Kidney capillary endothelial cell (primary cell): ENCODE measurements at regions not wholly inside any gene's neighbourhood (a gene's known extent, or its start where the extent isn't known, plus 50 kb on each side); places are given as distances from the start of the nearest gene placed in this dataset.

Source experiments
- DNase-seq: peaks from one replicate; pipeline ENCODE4 v3.0.0-alpha.2; 2018; ENCODE audit warnings: low spot score

GRCh38 chr4:23245203-23245832 is 552.6 kb downstream of the GBA3 start:
- DNase-seq: no peak

GRCh38 chr4:23242962-23243361 is 550.2 kb downstream of the GBA3 start:
- DNase-seq: no peak

DNA sequence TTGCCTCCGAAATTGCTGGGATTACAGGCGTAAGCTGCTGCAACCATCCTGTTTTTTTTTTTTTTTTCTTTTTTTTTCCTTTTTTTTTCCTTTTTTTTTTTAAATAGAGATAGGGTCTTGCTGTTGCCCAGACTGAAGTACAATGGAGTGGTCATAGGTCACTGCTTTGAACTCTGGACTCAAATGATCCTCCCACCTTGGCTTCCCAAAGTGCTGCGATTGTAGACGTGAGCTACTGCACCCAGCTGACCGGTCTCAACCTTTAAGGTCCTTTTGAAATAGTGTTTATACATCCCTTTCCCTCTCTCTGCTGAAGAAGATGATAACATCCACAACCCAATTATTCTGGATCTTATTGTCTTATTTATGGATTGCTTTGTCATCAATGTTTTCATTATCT is 548.7 kb downstream of the GBA3 start:
- DNase-seq: no peak

DNA sequence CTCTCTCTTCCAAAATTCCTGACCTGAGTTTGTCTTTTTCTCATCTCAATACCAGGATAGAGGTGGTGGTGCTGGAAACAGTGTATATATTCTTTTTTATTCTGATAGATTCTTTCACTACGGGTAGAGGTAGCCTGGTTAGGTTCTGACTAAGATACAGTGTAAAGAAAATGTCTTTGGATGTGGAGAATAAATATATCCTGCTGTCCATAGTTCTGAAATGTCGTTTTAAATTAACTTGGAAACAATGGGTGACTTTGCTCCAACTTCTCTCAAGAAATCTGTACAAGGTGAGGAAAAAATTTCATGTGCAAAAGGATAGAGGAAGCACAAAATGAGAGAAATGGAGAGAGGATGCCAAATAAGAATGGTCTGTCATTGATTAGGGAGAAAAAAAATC is 546.1 kb downstream of the GBA3 start:
- no peak for DNase-seq

- no peak for DNase-seq
Measured at GRCh38 chr4:23237771-23238170, 545.0 kb downstream of the GBA3 start.

DNA sequence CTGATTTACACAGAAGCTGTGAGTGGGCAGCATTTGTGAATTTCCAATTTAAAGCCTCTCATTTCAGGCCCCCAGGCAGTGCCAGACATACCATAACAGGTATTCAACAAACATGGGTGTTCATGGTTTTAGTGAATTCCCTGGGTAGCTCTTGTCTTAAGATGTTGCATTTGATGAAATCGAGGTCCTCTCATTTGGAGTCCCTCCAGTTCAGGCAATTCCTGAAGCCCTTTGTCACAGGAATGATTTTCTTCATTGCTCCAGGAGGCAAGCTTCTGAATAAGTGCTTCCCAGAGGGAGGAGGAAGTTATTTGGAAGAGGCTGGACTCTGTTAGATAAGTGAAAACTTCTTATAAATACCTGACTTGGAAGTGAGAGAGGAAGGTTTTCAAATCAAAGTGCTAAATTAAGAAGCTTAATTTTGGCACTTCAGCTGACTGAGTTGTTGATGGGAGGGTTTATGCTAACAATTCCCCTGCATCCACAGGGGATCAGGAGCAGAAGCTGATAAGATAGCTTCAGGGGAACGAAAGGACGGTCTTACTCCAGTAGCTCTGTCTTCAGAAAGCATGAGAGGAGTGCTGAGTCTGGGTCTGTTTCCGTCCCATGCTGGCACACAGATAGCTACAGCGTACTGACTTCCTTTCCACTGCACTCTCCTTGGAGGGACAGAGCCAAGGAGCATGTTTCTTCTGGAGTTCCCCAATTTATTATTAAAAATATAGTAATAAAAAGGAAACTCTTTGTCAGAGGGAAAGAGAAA is 543.1 kb downstream of the GBA3 start:
- DNase-seq: no peak

DNA sequence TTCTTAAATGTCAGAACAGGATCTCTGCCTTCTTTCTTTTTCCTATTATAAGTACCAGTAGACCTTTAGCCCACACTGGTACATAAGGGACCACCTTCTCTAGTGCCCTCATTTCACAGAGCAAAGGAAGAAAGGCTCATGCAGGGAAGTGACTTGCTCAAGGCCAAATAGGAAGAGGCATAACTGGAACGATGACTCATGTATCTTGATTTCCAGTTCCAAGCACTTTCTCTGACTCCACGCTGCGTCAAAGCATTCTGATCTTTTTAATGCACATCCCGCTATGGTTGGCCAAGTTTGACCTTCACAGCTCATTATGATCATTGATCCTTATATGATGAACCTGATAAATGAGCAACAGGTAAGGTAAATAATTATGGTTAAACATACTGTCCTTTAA is 542.0 kb downstream of the GBA3 start:
- DNase-seq: no peak

DNA sequence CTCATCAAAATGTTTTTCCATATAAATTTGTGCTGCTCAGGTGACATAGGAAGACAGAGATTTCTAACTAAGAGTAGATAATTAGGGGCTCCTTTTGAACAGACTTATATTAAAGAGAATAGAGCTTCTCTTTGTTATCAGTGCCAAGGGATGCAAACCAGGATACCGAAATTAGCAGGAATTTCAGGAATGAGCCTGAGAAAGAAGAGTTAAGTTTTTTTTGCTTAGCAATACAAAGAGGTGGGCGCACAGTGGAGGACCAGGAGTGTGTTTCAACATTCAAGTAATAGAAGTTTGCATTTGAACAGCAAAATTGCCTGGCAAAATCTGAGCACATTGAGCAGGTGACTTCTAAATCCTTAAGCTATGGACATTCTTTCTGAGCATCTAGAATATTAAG is 541.3 kb downstream of the GBA3 start:
- no peak for DNase-seq

- no peak for DNase-seq
Measured at GRCh38 chr4:23233596-23233995, 540.9 kb downstream of the GBA3 start.

DNA sequence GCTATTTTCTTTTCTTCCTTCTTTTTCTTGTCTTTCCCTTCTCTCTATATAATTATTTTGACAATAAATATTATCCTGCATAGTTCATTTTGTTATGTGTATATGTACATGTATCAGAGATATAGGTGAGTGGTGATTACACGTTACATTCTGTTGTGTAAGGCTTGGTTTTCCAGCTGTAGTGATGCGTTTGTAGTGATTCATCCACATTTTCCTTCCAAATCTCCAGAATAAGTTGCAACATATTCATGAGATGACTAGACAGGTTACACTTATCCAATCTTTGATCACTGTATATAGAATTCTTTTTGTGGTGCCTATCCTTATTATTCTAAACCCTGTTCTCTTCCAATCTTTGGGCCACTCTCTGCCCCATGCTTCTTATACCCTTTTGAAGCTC is 540.2 kb downstream of the GBA3 start:
- no peak for DNase-seq

DNA sequence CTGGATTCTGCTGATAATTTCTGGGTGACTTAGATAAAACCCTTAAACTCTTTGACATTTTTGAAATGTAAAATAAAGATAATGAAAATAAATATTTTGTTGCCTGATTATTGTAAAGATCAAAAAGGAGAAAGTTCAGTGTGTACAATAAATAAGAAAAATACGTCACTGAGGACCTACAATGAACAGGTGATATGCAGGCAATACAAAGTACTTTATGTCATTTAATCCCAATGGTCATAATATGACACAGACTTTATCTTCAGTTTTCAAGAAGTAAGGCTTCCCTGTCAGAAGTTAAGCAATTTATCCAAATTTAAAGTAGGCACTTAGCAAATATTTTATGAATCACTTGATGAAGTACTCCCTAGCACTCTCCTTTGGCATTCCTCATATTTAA is 532.8 kb downstream of the GBA3 start:
- no peak for DNase-seq

DNA sequence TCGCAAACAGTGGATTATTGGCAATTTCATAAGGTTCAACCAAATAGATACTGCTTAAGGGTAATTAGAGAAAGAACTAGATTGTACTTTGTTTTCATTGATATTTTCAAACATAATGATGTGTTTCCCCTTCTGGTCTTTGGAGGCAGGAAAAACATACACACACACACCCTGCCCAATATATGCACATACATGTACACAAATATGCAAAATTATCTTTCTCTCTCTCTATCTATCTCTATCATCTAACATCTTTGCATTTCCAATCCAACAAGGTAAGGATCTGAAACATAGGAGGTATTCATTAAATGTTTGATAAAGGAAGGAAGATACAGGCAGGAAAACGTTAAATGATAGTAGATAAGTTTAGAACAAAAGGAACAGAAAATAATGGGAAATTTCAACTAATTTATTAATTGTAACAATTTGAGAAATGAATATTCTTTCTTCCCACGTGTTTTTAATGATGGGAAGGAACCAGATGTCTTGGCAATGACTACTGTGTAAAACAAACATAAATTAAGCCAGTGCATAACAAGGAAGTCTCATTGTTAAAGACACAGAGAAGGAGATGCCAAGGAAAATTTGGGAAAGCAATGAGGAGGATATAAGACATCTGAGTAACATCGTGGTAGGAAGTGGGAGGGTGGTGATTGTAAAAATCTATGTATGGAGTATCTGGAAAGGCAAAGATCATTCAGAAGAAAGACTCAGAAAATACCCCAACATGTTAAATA is 532.1 kb downstream of the GBA3 start:
- no peak for DNase-seq

GRCh38 chr4:23220911-23221310 is 528.2 kb downstream of the GBA3 start:
- DNase-seq: no peak

- no peak for DNase-seq
Measured at GRCh38 chr4:23219779-23220408, 527.2 kb downstream of the GBA3 start.

- DNase-seq: no peak
Measured at GRCh38 chr4:23213198-23213597, 520.5 kb downstream of the GBA3 start.

GRCh38 chr4:23212558-23212957 is 519.8 kb downstream of the GBA3 start:
- DNase-seq: no peak

DNA sequence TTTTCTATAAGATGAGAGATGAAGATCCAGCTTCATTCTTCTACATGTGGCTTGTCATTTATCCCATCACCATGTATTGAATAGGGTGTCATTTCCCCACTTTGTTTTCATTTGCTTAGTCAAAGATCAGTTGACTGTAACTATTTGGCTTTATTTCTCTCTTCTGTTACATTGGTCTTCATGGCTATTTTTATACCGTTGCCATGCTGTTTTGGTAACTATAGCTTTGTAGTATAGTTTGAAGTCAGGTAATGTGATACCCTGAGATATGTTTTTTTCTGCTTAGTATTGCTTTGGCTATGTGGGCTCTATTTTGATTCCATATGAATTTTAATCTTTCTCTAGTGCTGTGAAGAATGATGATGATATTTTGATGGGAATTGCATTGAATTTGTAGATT is 514.3 kb downstream of the GBA3 start:
- DNase-seq: no peak

- no peak for DNase-seq
Measured at GRCh38 chr4:23202712-23203247, 510.0 kb downstream of the GBA3 start.

DNA sequence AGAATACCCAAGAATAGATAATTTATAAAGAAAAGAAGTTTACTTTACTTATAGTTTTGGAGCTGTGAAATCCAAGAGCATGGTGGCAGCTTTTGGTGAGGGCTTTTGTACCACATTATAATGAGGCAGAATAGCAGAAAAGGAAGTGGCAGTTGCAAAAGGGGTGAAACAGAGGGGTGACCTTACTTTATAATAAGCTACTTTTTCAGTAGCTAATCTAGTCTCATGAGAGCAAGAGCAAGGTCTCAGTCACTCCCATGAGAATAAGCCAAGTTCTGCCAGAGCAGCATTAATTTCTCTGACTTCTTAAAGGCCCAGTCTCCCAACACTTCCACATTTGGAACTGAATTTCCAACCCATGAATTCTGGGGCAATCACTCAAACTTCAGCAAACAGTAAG is 502.0 kb downstream of the GBA3 start:
- DNase-seq: no peak

- DNase-seq: no peak
Measured at GRCh38 chr4:23174179-23174578, 481.4 kb downstream of the GBA3 start.

DNA sequence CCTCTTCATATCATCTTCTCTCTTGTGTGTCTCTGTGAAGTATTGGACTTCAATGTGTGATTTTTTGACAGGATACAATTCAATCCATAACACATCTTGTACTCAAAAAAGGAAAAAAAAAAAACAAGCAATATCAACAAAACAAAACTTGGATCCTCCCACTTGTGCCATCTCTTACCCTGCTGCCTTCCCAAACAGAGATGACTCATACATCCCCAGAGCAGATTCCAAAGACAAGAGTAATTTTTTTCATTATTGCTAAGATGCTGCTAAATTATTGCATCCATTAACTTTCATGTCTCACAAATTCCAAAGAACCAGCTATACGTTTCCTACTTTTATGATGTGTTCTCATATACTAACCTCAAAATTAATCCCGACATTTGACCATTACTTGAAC is 479.2 kb downstream of the GBA3 start:
- no peak for DNase-seq

GRCh38 chr4:23169608-23170311 is 477.0 kb downstream of the GBA3 start:
- no peak for DNase-seq
